ENCODE measurements at regions not wholly inside any gene's neighbourhood (a gene's known extent, or its start where the extent isn't known, plus 50 kb on each side); places are given as distances from the start of the nearest gene placed in this dataset.

- Histone ChIP-seq H3K9ac (ENCODE audit: insufficient read depth, low read length, poor library complexity, severe bottlenecking) (no peak overlapping the region), H3K4me3 (replicated peaks in 1 of 3; ENCODE audit: low read depth in 2 of 3, low read length in 3 of 3) (no peak overlapping the region), H3K27ac (ENCODE audit: low read depth in 1 of 2, low read length in 2 of 2) (no peak overlapping the region), H2AFZ (ENCODE audit: insufficient read depth, low read depth, low read length, poor library complexity, severe bottlenecking) (no peak overlapping the region), H3K79me2 (ENCODE audit: insufficient read depth, low read length) (no peaks in the 10 kb centered on the region), H3K4me2 (replicated peaks; ENCODE audit: extremely low read depth, low read length, poor library complexity, severe bottlenecking) (no peak overlapping the region), H3K27me3 (ENCODE audit: control insufficient read depth in 2 of 2, insufficient read depth in 2 of 2, low read length in 2 of 2) (no peaks in the 10 kb centered on the region), H3K9me3 (replicated peaks in 1 of 2; ENCODE audit: control insufficient read depth in 1 of 2, insufficient read depth in 1 of 2, low read length in 2 of 2) (no peaks in the 10 kb centered on the region), H4K20me1 (ENCODE audit: insufficient read depth, low read length) (no peaks in the 10 kb centered on the region), H3K36me3 (replicated peaks in 1 of 2; ENCODE audit: control insufficient read depth in 1 of 2, insufficient read depth in 2 of 2, low read length in 2 of 2) (no peaks in the 10 kb centered on the region), H3K4me1 (ENCODE audit: control insufficient read depth in 1 of 2, insufficient read depth in 2 of 2, low read length in 2 of 2) (no peaks in the 10 kb centered on the region)
- Mint-ChIP-seq H3K4me3 (no peak overlapping the region), H3K27ac (no peak overlapping the region), H3K9me3 (peaks cover 0 to 2% (median 0%) of the 10 kb centered on the region in 7 donors), H3K27me3 (ENCODE audit: low read depth in 3 of 3) (peaks cover 0 to 3% (median 3%) of the 10 kb centered on the region in 3 donors), H3K4me1 (no peaks in the 10 kb centered on the region), H3K36me3 (no peaks in the 10 kb centered on the region)
- DNase-seq: no peak
- WGBS (ENCODE audit: insufficient coverage): no CpG with 5 or more reads among the region's 3 CpGs
- TF ChIP-seq CTCF (IDR thresholded peaks at IDR 0.05): no peak
- intact Hi-C loops (cut with micrococcal nuclease): no loop called here
Observed at GRCh38 chr4:125112536-125112935, 202.2 kb upstream of the FAT4 start.

- TF ChIP-seq CTCF (IDR thresholded peaks at IDR 0.05): no peak
- no peak overlapping the region for H3K4me2 ChIP-seq (replicated peaks; ENCODE audit: extremely low read depth, low read length, poor library complexity, severe bottlenecking)
Observed at GRCh38 chr4:125111323-125111722, 203.4 kb upstream of the FAT4 start.

More at GRCh38 chr4:125111323-125111722, 203.4 kb upstream of the FAT4 start:
- Mint-ChIP-seq H3K9me3 (peaks cover 0 to 2% (median 0%) of the 10 kb centered on the region in 7 donors), H3K27ac (no peak overlapping the region), H3K4me1 (no peaks in the 10 kb centered on the region), H3K27me3 (ENCODE audit: low read depth in 3 of 3) (peaks cover 0 to 3% (median 3%) of the 10 kb centered on the region in 3 donors), H3K4me3 (no peak overlapping the region), H3K36me3 (no peaks in the 10 kb centered on the region)
- H3K9me3 ChIP-seq (replicated peaks in 1 of 2; ENCODE audit: control insufficient read depth in 1 of 2, insufficient read depth in 1 of 2, low read length in 2 of 2): no peaks in the 10 kb centered on the region
- no peaks in the 10 kb centered on the region for H3K36me3 ChIP-seq (replicated peaks in 1 of 2; ENCODE audit: control insufficient read depth in 1 of 2, insufficient read depth in 2 of 2, low read length in 2 of 2)
- H4K20me1 ChIP-seq (ENCODE audit: insufficient read depth, low read length): no peaks in the 10 kb centered on the region
- no peak overlapping the region for H3K9ac ChIP-seq (ENCODE audit: insufficient read depth, low read length, poor library complexity, severe bottlenecking)
- no peak overlapping the region for H3K4me3 ChIP-seq (replicated peaks in 1 of 3; ENCODE audit: low read depth in 2 of 3, low read length in 3 of 3)
- no peak overlapping the region for H3K27ac ChIP-seq (ENCODE audit: low read depth in 1 of 2, low read length in 2 of 2)
- no peaks in the 10 kb centered on the region for H3K4me1 ChIP-seq (ENCODE audit: control insufficient read depth in 1 of 2, insufficient read depth in 2 of 2, low read length in 2 of 2)
- H3K27me3 ChIP-seq (ENCODE audit: control insufficient read depth in 2 of 2, insufficient read depth in 2 of 2, low read length in 2 of 2): no peaks in the 10 kb centered on the region
- H2AFZ ChIP-seq (ENCODE audit: insufficient read depth, low read depth, low read length, poor library complexity, severe bottlenecking): no peak overlapping the region
- no peaks in the 10 kb centered on the region for H3K79me2 ChIP-seq (ENCODE audit: insufficient read depth, low read length)
- 100% methylated on average over 1 of the region's 3 CpGs for WGBS (ENCODE audit: insufficient coverage)
- intact Hi-C loops (cut with micrococcal nuclease): no loop called here
- DNase-seq: no peak
